ENCODE measurements at regions not wholly inside any gene's neighbourhood (a gene's known extent, or its start where the extent isn't known, plus 50 kb on each side); places are given as distances from the start of the nearest gene placed in this dataset.

DNA sequence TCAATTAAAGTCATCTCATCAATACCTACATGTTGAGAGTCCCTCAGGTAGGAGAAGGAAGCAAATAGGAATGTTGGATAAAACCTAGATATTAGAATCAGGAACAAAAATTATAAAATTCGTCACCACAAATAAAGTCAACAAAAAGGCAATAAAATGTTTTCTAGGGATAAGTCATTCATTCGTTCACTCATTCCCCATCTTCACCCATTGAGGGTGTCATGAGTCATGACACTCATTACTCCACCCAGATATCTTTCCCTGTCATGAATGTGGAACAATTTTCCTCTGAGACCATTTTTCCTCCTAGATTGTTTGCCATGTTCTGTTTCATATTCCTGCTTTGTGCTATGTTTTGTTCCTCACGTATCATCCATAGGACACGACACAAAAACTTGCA lies 50.9 kb upstream of the OLIG3 start:
- TF ChIP-seq, protein P1, sequence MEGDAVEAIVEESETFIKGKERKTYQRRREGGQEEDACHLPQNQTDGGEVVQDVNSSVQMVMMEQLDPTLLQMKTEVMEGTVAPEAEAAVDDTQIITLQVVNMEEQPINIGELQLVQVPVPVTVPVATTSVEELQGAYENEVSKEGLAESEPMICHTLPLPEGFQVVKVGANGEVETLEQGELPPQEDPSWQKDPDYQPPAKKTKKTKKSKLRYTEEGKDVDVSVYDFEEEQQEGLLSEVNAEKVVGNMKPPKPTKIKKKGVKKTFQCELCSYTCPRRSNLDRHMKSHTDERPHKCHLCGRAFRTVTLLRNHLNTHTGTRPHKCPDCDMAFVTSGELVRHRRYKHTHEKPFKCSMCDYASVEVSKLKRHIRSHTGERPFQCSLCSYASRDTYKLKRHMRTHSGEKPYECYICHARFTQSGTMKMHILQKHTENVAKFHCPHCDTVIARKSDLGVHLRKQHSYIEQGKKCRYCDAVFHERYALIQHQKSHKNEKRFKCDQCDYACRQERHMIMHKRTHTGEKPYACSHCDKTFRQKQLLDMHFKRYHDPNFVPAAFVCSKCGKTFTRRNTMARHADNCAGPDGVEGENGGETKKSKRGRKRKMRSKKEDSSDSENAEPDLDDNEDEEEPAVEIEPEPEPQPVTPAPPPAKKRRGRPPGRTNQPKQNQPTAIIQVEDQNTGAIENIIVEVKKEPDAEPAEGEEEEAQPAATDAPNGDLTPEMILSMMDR (IDR thresholded peaks at IDR 0.05; ENCODE audit: low read depth, low read length, missing input control), result no peak
- TF ChIP-seq YY1 (IDR thresholded peaks at IDR 0.05), result no peak
